T-helper 9 cell (primary cell): ENCODE measurements at regions not wholly inside any gene's neighbourhood (a gene's known extent, or its start where the extent isn't known, plus 50 kb on each side); places are given as distances from the start of the nearest gene placed in this dataset.

Experiments used
- DNase-seq: peaks from one replicate; pipeline ENCODE4 v3.0.0-alpha.2; 2020

DNA sequence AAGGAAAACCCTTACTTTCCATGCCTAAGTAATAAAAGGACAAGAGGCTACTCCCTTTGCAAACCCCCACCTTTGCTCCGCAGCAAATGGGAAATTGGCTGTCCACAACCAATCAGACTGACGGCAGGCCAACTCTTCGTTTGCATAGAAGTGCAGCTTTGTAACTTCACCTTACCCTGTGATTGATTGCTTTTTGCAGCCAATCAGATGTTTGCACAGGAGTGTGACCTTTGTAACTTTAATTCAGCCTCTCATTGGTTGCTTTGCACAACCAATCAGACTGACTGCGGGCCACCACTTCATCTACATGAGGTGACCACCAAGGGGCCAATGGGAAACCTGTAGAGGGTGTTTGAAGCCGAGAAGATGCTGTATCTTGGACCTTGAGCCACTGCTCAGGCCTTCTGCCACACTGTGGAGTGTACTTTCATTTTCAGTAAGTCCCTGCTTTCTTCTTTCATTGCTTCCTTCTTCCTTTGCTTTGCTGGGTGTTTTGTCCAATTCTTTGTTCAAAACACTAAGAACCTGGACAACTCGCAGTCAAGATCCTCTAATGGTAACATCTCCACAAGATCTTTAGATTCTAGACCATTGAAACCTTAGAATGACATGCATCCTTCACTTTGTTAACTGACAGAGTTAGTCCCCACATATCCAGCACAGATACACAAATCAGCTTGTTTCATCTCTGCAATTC lies 51.3 kb upstream of the FREM1 start:
- DNase-seq: no peak

DNA sequence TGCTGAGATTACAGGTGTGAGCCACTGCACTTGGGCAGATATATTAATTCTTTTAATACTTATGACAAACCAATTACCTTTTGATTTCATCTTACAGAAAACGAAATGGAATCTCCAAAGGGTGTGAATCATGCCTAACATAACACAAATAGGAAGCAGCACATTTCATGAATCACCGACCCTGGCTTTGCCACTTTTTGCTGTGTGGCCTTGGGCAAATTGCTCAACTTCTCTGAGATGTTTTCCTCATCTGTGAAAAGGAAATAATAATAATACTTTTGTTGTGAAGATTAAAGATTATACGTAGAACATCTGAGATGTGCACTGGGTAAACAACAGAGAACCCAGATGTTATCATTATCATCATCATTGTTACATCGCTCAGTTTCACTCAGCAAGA lies 50.7 kb upstream of the FREM1 start:
- DNase-seq: no peak
